ENCODE measurements at regions not wholly inside any gene's neighbourhood (a gene's known extent, or its start where the extent isn't known, plus 50 kb on each side); places are given as distances from the start of the nearest gene placed in this dataset.
"Not testable (repeated sequence)": the region's sequence is repeated elsewhere in the genome, so short reads cannot be mapped to it uniquely, and the experiment has no call there.

GRCh38 chr2:48089644-48090043 lies 183.3 kb upstream of the FBXO11 start:
- TF ChIP-seq JUND (IDR thresholded peaks at IDR 0.05; ENCODE audit: low read depth) = no peak
- no peak for DNase-seq (ENCODE audit: low read depth in 1 of 2, low spot score in 1 of 2)
- in situ Hi-C loops (cut with HindIII; ENCODE audit: low pct_unique_long_range_greater_than_20kb, low sequenced_read_pairs) = no loop called here

- TF ChIP-seq JUND (IDR thresholded peaks at IDR 0.05; ENCODE audit: low read depth) = no peak
- DNase-seq (ENCODE audit: low read depth in 1 of 2, low spot score in 1 of 2) = no peak
- in situ Hi-C loops (cut with HindIII; ENCODE audit: low pct_unique_long_range_greater_than_20kb, low sequenced_read_pairs) = no loop called here
Measured at GRCh38 chr2:48092846-48093803, 186.8 kb upstream of the FBXO11 start.

DNA sequence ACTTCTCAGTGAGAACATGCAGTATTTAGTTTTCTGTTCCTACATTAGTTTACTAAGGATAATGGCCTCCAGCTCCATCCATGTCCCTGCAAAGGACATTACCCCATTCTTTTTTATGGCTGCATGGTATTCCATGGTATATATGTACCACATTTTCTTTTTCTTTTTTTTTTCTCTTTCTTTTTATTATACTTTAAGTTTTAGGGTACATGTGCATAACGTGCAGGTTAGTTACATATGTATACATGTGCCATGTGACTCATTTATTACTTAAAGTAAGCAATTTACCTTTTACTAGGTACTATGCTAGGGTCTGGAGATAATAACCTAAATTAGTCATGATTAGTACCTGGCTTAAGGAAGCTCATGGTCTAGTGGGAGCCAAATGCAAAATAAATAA lies 190.5 kb upstream of the FBXO11 start:
- DNase-seq (ENCODE audit: low read depth in 1 of 2, low spot score in 1 of 2); in situ Hi-C loops (cut with HindIII; ENCODE audit: low pct_unique_long_range_greater_than_20kb, low sequenced_read_pairs): not testable (repeated sequence)

DNA sequence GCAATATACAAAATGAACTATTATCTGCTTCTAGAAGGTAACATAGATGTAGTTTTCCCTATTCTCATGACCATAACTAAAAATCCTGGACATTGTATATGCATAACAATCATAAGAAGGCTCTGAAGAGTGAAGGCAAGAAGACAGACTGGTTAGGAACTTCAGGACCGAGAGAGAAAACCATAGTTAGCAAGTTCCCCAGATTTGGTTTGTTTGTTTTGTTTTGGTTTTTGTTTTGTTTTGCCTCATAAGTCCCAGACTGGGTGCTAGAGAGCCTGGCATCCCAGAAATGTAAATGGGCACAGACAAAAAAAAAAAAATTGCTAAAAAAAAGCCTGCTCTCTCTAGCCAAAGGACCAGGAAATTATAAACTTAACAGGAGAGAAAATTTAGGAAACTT lies 192.2 kb upstream of the FBXO11 start:
- DNase-seq (ENCODE audit: low read depth in 1 of 2, low spot score in 1 of 2) = no peak
- in situ Hi-C loops (cut with HindIII; ENCODE audit: low pct_unique_long_range_greater_than_20kb, low sequenced_read_pairs) = no loop called here
- no peak for TF ChIP-seq JUND (IDR thresholded peaks at IDR 0.05; ENCODE audit: low read depth)

DNA sequence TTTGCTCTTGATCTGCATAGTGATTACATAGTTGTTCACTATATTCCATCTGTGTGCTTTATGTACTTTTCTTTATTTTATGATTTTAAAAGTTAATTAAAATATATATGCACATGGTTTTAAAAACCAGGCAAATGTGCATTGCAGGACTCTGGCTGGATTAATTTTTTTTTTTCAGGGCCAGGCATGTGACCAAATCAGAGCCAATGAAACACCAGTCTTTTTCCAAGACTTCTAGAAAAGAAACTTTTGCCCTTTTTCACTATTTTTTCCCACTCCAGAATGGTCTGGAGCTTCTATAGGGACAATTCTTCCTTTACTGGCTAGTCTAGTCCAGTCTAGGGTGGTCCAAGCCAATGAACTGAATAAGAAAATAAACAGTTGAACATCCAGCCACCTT lies 198.1 kb upstream of the FBXO11 start:
- no peak for DNase-seq (ENCODE audit: low read depth in 1 of 2, low spot score in 1 of 2)
- no peak for TF ChIP-seq JUND (IDR thresholded peaks at IDR 0.05; ENCODE audit: low read depth)
- in situ Hi-C loops (cut with HindIII; ENCODE audit: low pct_unique_long_range_greater_than_20kb, low sequenced_read_pairs) = no loop called here

GRCh38 chr2:48105848-48106247 lies 199.6 kb upstream of the FBXO11 start:
- in situ Hi-C loops (cut with HindIII; ENCODE audit: low pct_unique_long_range_greater_than_20kb, low sequenced_read_pairs) = no loop called here
- no peak for TF ChIP-seq JUND (IDR thresholded peaks at IDR 0.05; ENCODE audit: low read depth)
- no peak for DNase-seq (ENCODE audit: low read depth in 1 of 2, low spot score in 1 of 2)

DNA sequence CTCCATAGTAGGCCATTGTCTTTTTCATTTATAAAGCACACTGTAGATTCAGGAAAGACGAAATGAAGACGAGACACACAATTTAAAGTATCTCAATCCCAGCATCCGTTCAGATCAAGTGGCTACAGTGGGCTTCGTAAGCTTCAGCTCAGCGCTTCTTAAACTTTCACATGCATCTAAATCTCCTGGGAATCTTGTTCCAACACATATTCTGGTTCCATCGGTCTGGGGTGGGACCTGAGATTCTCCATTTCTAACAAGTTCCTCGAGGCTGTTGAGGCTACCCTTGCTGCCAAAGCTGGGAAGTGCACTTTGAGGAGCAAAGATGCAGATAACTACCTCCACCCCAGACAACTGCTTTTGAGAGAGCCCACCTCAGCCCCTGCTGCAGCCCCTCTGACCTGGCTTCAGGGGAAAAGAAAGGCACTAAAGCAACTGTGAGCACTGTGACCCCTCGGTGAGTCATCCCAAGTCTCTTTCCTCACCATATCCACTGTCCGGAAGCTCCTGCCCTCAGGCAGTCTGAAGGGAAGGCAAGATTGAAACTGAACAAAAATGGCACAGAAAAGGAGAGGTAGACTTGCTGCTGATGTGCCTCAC lies 201.1 kb upstream of the FBXO11 start:
- in situ Hi-C loops (cut with HindIII; ENCODE audit: low pct_unique_long_range_greater_than_20kb, low sequenced_read_pairs) = no loop called here
- no peak for DNase-seq (ENCODE audit: low read depth in 1 of 2, low spot score in 1 of 2)
- TF ChIP-seq JUND (IDR thresholded peaks at IDR 0.05; ENCODE audit: low read depth) = no peak

DNA sequence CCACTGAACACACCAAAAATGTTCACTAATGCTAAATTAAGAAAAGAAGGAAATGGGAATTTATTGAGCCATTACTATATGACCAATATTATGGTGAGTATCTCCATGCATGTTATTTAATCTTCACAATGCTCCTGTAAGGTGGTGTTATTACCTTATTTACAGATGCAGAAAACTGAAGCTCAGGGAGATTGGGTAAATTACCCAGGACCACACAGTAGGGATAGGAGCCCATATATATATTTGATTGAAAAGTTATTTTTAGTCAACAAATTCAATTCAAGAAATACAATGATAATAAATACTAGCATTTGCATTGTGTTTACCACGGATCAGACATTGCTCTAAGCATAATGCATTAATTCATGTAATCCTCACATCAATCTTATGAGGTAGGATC lies 202.2 kb upstream of the FBXO11 start:
- DNase-seq (ENCODE audit: low read depth in 1 of 2, low spot score in 1 of 2) = no peak
- in situ Hi-C loops (cut with HindIII; ENCODE audit: low pct_unique_long_range_greater_than_20kb, low sequenced_read_pairs) = no loop called here
- no peak for TF ChIP-seq JUND (IDR thresholded peaks at IDR 0.05; ENCODE audit: low read depth)

GRCh38 chr2:48109491-48110204 lies 203.3 kb upstream of the FBXO11 start:
- peak in 1 of 2 experiments; percentile 11 for DNase-seq (ENCODE audit: low read depth in 1 of 2, low spot score in 1 of 2)
- in situ Hi-C loops (cut with HindIII; ENCODE audit: low pct_unique_long_range_greater_than_20kb, low sequenced_read_pairs) = no loop called here
- TF ChIP-seq JUND (IDR thresholded peaks at IDR 0.05; ENCODE audit: low read depth) = no peak

DNA sequence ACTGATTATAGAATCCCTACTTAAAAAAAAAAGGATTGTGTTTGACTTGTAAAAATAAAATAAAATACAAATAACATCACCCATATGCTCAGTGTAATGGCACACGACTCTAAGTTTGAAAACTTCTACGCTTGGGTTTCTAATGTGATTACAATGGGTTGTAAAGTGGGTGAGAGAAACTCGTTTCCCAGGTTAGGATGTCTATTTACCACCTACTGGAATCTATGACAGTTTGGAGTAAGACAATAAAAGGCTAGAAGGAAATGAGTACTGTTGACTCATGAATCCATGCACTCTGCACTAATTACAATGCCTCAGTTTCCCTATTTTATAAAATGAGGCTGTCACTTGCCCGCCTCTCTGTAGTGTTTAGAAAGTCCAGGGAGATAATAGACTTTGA lies 204.0 kb upstream of the FOXN2 start:
- no peak for TF ChIP-seq JUND (IDR thresholded peaks at IDR 0.05; ENCODE audit: low read depth)
- in situ Hi-C loops (cut with HindIII; ENCODE audit: low pct_unique_long_range_greater_than_20kb, low sequenced_read_pairs) = no loop called here
- peak in 1 of 2 experiments; percentile 36 for DNase-seq (ENCODE audit: low read depth in 1 of 2, low spot score in 1 of 2)

DNA sequence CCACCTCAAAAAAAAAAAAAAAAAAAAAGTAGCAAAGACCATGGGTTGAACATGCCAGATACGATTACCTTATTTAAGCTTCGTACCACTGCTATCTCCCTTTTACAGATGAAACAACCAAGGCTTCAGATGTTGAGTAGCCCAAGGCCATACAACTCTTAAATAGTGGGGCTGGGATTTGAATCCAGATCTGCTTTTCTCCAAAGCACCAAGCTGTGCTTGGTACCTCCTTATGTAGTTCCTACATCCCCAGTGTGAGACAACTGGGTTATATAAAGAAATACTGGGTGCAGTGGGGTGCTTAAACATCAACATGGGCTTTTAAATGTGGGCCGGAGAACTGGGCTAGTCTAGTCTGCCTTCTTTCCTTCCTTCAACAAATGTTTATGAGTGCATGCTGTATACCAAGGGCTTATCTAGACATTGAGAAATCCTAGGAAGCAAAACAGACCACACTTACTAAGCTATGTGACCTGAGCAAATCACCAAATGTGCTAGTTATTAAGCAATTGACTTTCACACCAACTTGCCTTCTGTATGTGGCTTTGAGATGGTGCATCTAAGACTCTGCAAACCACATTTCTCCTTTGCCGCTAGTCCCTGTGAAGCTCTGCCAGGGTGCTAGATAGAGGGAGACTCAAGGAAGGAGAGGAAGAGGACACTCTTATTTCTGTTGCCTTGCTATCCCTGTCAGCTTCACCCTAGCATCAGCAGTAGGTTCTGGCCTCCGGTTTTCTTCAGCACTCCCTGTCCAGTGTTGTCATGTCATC lies 201.4 kb upstream of the FOXN2 start:
- TF ChIP-seq JUND (IDR thresholded peaks at IDR 0.05; ENCODE audit: low read depth) = no peak
- in situ Hi-C loops (cut with HindIII; ENCODE audit: low pct_unique_long_range_greater_than_20kb, low sequenced_read_pairs) = no loop called here
- no peak for DNase-seq (ENCODE audit: low read depth in 1 of 2, low spot score in 1 of 2)

- no peak for DNase-seq (ENCODE audit: low read depth in 1 of 2, low spot score in 1 of 2)
- no peak for TF ChIP-seq JUND (IDR thresholded peaks at IDR 0.05; ENCODE audit: low read depth)
- in situ Hi-C loops (cut with HindIII; ENCODE audit: low pct_unique_long_range_greater_than_20kb, low sequenced_read_pairs) = no loop called here
Measured at GRCh38 chr2:48113767-48114166, 200.7 kb upstream of the FOXN2 start.
